Femur (tissue), 1 donor: ENCODE measurements at regions not wholly inside any gene's neighbourhood (a gene's known extent, or its start where the extent isn't known, plus 50 kb on each side); places are given as distances from the start of the nearest gene placed in this dataset.
"Not testable (repeated sequence)": the region's sequence is repeated elsewhere in the genome, so short reads cannot be mapped to it uniquely, and the experiment has no call there.

Source experiments
- DNase-seq: peaks from one replicate; pipeline ENCODE4 v3.0.0-alpha.2; 2017

DNA sequence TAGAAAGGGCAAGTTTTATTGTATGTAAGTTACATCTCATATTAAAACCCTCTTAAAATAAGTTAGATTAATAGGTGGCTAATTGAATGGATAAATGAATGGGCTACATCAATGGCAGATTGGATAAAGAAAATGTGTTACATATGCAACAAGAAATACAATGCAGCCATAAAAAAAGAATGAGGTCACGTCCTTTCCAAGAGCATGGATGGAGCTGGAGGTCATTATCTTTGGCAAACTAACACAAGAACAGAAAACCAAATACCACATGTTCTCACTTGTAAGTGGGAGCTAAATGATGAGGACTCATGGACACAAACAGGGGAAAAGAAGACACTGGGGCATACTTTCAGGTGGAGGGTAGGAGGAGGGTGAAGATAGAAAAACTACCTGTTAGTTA, 182.2 kb upstream of the GNAI1 start:
- DNase-seq, result no peak

DNA sequence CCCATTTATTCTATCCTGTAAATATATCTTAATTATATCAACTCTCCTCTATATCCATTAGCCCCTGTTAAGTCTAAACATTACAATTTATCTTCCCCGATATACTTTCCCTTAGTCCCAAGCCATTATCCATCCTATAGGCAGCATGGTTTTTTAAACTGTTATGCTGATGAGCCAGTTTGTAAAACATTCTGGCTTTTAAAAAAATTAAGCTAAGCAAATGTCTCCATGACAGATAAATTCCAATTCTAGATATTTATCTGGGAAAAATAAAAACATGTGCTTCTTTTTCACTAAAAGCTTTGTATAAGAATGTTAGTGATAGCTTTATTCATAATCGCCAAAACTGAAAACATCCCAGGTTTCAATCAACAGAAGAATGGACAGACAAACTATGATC, 183.2 kb upstream of the GNAI1 start:
- DNase-seq, result no peak

DNA sequence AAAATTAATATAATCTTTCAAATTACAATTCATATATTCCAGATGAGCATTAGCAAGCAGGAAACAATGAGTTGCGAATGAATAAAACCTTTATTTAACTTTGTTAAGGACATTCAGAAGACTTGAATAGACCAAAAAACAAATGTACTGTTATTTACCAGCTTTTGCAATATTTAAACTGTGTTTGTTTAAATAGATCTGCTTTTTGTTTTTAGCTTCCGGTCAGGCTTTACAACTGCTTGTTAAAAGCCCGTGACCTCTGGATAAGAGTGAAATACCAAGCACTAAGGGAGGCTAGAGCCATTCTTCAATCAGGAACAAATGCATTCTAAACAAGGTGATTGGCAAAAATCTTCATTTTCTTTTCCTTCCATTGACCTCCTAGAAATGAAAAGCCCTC, 184.9 kb upstream of the GNAI1 start:
- no peak for DNase-seq

DNA sequence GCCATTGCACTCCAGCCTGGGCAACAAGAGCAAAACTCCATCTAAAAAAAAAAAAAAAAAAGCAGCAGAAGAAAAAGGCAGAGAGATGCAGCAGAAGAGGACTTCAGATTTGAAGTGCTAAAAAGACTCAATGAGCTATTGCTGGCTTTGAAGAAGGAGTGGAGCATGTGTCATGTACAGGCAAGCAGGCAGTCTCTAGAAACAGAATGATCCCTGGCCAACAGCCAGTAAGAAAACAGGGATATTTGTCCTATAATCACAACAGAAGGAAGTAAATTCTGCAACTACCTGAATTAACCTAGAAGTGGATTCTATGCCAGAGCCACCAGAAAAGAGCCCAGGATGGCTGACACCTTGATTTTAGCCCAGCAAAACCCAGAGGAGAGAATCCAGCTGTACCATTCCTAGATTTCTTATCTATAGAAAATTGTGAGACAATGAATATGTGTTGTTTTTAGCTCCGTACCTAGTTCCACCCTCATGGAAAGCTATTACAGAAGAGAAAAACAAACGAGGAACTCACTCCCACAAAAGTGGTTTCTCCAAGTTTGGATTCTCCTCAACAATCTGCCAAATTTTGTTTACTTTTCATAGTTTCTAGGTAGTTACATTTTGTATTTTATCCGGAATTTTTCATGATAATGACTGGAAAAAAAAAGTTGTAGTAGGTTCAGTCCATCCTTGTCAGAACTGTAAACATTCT, 198.2 kb upstream of the GNAI1 start:
- DNase-seq, result no peak

DNA sequence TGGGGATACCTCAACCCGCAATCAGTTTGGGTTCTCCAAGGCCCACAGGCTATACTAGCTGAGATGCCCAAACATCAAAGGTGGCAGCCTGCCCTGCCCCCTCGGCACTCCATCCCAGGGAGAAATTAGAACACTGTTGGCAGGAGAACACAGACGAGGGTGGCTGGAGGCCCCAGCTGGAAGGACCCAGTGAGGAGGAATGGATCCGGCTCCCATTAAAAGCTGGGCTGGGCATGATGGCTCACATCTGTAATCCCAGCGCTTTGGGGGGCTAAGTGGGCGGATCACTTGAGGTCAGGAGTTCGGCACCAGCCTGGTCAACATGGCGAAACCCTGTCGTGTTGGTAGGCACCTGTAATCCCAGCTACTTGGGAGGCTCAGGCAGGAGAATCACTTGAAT, 199.9 kb upstream of the GNAI1 start:
- no peak for DNase-seq

DNA sequence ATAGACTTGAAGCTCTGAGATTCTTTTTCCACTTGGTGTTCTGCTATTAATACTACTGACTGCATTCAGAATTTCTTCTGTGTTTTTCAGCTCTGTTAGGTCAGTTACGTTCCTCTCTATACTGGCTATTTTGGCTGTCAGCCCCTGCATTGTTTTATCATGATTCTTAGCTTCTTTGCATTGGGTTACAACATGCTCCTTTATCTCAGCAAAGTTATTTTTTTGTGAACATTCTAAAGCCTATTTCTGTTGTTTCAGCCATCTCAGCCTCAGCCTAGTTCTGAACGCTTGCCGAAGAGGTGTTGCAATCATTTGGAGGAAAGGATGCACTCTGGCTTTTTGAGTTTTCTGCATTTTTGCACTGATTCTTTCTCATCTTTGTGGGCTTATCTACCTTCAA, 201.5 kb upstream of the GNAI1 start:
- DNase-seq, result no peak

DNA sequence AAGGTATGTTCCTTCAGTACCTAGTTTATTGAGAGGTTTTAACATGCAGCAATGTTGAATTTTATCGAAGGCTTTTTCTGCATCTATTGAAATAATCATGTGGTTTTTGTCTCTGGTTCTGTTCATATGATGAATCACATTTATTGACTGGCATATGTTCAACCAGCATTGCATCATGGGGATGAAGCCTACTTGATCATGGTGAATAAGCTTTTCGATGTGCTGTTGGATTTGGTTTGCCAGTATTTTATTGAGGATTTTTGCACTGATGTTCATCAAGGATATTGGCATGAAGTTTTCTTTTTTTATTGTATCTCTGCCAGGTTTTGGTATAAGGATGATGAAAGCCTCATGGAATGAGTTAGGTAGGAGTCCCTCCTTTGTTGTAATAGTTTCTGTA, 204.0 kb upstream of the GNAI1 start:
- no peak for DNase-seq

DNA sequence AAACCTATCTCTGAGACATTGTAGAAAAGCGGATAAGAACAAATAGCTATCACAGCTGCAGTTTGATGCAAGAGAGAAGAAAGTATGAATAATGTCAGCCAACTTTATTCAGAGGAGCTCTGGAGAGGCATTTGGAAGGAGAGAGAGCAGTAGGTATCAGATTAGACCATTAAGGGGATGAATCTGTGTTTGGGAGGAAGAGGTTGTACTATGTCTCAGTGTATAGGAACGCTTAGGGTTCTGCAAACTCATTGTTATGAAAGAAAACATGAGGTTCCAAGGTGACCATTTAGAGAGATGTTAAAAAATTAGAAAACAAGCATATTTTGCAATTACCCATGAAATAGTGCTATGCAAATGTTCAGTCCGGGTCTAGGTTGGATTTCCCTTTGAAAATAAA, 207.5 kb upstream of the GNAI1 start:
- DNase-seq, result no peak

DNA sequence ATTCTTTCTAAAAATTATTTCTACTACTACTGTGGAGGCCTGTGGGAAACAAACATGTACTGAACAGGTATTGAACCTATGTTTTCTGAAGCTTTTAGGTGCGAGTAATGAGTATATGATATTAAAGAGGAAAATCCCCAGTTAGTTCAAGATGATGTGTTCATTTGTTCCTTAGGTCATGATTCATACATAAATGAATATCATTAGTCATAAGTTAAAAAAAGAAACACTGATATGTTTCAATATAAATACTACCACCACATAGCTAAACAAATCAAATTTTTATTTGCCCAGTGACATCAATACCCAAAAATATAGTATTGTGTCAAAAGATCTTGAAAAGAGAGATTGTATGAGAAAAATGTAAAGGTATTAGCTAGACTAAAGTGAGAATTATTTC, 210.7 kb upstream of the GNAI1 start:
- no peak for DNase-seq

DNA sequence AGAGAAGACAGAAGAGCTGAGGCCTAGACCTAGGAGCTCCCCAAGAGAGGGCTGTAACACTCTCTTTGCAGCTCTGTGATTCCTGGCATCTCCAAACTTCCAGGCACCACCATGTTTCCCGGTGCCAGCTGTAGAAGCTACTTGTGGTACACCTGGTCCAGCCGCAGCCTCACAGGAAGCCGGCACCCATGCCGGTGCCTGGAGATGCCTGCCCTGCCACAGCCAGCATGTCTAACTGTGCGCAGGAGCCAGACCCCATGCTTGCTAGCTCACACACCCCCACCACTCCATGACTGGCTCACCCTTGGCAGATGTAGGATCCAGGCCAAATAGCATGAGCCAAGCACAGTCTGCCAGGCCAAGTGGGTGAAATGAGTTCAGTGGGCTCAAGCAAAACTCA, 211.7 kb upstream of the GNAI1 start:
- DNase-seq, result no peak

DNA sequence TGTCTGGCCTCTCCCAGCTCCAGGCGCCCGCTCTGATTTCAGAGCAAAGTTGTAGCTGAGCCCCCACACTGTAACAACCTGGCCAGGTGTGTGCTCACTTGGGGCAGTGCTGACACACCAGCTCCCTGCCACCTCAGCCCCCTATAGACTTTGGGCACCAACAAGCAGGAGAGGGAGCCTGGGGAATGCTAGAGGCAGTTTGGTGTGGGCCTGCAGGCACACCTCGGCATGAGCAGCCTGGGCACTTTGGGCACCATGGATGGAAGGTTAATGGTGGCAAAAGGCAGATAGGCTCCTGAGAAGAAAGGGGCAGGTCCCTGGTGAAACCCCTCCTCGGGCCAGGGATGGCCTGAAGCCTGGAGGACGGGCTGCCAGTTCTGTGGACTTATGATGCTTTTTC, 212.7 kb upstream of the GNAI1 start:
- no peak for DNase-seq

DNA sequence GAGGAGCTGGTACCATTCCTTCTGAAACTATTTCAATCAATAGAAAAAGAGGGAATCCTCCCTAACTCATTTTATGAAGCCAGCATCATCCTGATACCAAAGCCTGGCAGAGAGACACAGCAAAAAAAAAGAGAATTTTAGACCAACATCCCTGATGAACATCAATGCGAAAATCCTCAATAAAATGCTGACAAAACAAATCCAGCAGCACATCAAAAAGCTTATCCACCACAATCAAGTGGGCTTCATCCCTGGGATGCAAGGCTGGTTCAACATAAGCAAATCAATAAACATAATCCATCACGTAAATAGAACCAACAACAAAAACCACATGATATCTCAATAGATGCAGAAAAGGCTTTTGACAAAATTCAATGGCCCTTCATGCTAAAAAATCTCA, 216.0 kb upstream of the GNAI1 start:
- DNase-seq, result not testable (repeated sequence)

DNA sequence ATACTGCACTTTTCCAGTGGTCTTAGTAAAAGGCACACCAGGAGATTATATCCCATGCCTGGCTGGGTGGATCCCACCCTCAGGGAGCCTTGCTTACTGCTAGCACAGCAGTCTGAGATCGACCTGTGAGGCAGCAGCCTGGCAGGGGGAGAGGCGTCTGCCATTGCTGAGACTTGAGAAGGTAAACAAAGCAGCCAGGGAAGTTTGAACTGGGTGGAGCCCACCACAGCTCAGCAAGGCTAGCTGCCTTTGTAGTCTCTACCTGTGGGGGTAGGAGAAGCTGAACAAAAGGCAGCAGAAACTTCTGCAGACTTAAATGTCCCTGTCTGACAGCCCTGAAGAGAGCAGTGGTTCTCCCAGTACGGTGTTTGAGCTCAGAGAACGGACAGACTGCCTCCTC, 219.3 kb upstream of the GNAI1 start:
- DNase-seq, result not testable (repeated sequence)

DNA sequence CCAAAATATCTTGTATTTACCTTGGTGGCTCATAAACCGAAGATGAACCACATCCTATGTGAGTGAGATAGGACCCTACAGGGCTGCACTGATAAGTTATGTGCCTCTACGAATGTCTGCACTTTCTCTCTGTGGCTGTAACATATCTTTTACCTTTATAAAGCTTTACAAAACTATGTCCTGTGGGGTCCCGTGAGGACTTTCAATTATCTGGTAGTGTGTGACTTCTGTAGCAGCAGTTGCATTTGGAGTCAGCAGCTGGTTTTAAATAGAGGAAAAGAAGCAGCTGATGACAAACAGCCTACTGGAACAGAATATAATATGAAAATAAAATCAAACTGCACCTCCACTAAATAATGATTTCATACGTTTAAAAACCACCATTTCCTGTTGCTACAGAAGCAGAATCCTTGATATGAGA, 222.4 kb upstream of the GNAI1 start:
- DNase-seq, result no peak

DNA sequence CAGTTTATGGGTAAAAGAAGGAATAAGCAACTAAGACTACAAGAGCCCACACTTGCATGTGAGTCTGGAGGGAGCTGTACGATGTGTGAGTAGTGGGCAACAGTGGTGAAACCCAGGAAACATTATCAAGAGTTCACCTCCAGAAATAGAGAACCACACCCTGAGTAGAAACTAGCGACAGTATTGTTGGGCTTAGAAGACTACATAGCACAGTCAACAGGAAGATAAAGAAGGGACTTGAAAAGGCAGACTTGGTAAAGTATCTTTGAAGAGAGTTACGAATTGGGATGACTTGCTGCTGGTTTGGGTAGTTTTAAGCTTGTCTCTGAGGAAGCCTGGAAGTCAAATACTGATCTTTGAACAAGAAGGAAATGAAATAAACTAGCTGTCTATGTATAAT, 223.2 kb upstream of the GNAI1 start:
- no peak for DNase-seq

DNA sequence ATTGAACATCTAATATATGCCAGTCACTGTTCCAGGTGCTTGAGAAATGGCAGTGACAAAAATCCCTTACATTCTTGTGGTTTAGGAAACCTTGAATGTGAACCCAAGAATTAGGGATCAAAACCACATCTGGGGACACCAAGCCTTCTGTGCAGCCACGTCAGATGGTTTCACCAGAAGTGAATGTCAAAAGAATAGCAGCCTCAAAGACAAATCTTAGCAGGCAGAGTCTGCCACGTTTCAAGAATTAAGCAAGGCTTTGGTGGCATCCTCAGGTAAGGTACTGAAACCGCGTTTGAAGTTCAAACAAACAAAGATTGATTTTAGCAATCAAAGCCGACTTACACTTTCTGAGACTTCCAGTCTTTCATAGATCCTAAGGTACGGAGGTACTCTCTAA, 225.5 kb upstream of the GNAI1 start:
- DNase-seq, result no peak

DNA sequence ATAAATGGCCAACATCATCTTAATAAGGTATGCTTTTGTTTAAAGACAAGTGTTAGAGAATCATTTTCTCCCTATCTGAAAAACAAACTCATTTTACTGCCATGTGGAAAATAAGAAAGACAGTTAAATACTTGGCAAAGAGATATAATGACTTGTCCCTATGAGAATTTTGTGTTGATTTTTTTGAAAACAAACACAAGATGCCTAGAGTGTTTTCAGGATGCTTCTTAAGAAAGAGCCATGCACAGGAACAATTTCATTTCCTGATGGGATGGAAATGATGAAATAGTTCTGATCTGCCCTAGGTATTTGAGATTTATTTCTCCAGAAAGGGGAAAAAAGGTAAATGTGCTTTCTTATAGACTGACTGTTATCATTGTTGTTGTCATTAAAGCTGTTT, 237.5 kb upstream of the GNAI1 start:
- no peak for DNase-seq

DNA sequence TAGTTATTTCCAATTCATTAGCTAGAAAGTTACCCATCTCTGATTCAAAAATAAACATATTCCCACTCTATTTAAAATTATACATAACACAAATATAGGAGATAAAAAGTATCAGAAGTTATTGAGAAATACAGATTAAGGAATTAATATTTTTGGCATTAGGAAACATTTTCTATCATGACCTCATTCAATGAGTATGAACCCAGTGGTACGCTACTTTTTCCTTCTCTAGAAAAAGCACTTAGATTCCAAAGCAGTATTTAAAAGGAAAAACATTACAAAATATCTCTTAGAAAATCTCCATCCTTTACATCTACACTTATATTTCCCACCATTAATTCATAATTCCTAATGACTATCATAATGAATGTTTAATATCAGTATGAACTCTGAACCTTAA, 240.6 kb upstream of the GNAI1 start:
- DNase-seq, result no peak

DNA sequence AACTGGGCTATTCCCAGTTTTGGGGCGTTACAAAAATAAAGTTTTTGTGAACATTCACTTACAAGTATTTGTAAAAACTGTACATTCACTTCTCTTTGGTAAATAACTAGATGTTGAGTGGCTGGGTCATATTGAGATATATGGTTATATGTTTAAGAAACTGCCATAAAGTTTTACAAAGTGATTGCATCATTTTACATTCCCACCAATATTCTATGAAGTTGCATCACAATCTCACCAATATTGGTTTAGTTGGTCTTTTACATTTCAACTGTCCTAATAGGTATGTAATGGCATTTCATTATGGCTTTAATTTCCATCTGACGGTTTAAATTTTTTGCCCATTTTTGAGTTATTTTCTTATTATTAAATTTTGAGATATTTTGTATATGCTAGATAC, 251.7 kb upstream of the GNAI1 start:
- no peak for DNase-seq

DNA sequence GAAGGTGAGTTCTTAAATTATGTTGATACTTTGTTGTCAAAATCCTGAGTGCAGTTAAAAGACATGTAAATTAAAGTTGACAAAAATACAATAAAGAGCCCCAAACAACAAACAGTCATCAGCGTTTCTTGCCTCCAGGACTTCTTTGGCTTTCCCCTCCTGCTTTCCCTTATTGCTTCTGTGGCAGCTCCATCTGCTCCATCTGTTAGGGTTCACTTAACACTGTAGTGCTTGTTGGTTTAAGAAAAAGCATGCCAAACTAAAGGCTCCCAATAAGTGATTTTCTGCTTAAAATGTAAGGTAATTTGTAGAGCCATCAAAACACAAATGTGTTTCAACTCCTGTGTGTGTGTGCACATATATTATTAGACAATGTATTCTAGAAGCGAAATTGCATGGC, 254.3 kb upstream of the GNAI1 start:
- no peak for DNase-seq

DNA sequence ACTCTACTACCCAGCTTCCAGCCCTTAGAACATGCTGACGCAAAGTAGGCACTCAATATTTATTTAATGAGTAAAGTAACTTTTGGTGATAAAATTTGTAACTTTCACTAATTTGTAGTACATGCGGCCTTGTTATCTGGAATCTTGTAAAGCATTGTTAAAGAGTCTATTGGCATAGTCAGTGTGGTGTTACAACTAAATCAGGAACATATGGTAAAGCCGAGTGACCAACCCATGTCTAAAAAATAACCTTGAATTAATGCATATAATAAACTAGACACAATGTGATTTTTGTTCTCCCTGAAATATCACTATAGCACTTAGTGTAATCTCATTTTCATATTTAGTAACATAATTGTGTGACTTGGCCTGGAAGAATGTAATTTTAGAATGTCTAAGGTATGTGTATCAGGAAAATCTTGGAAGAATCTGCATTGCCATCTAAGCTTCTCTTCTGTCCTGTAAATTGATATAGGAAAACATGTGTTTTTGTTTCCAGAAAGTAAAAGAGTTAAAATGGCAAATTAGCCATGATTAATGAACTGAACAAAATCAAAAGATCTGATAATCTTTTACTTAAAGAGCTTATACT, 256.7 kb upstream of the GNAI1 start:
- DNase-seq, result no peak

DNA sequence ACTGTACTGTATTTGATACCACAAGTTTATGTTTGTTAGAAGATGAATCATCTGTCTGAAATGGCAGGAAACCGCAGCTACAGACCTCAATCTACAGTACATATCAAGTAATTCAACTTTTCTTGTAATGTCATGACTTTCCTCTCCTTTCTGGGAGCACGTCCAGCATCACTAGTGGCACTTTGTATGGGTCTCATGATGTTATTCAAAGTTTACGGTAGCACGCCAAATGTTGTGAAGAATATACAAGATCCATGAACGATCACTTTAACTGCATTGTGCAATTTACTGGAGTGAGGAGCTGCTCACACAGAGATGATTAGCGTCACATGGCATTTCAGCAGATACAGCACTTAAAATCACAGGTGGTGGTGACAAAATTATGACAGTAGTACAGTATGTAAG, 257.8 kb upstream of the GNAI1 start:
- DNase-seq, result no peak

DNA sequence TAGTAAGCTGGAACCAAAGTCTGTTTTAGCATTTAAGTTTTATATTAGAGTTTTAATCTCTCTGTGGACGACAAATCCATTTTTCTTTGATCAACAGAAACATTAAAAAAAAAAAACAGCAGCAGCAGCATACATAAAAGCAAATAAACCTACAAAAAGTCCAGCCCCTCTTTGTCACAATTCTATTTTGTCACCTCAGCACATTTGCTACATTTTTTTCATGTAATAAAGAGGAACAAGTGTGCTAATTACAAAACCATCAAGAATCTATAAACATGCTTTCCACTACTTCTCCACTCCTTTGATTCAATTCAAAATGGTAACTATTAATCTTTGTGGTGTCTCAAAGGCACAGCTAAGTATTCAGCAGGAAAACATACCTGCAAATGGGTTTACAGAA, 259.8 kb upstream of the GNAI1 start:
- DNase-seq, result no peak

DNA sequence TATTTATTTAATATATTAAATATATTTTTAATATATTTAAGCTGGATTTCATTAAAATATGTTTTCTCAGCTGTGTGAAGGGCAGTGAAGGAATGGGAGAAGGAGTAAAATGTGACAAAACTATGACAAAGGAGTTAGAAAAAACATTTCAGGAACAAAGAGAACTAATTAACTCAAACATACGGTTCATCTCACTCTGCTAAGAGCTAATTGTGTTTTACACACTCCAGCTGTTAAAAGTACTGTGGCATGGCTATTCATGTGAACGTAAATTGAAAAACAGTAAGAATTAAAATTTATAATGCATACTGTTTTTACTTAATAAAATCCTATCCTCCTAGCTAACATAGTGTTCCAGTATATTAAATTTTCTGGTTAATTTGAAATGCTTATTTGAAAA, 262.5 kb upstream of the GNAI1 start:
- no peak for DNase-seq

DNA sequence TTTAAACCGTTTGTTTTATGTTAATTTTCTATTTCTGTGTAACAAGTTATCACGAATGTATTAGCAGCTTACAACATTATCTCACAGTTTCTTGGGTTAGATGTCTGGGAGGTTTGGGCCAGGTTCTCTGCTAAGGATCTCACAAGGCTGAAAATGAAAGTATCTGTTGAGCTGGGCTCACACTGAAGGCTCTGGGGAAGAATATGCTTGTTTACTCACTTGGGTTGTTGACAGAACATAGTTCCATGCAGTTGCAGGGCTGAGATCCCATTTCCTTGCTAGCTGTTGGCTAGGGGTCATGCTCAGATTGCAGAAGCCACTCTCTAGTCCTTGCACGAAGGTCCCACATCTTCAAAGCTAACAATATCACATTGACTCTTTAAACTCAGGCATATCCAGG, 266.6 kb upstream of the GNAI1 start:
- DNase-seq, result no peak
